Gastrocnemius medialis (tissue), 4 donors: ENCODE measurements at regions not wholly inside any gene's neighbourhood (a gene's known extent, or its start where the extent isn't known, plus 50 kb on each side); places are given as distances from the start of the nearest gene placed in this dataset.
"Not testable (repeated sequence)": the region's sequence is repeated elsewhere in the genome, so short reads cannot be mapped to it uniquely, and the experiment has no call there.

Experiments
- CTCF ChIP-seq, 5 experiments: fragments of 450-650 bp in 3 of 5; fragments of 200-600 bp in 2 of 5; sonication (generic) in 2 of 5; IDR thresholded peaks in 4 of 5; conservative IDR thresholded peaks in 1 of 5; 1 replicate in 4 of 5; 2 replicates in 1 of 5; pipeline ENCODE4 v1.5.1; 2016 to 2019; ENCODE audit warnings: antibody characterized with exemption in 5 of 5, mild to moderate bottlenecking in 3 of 5, moderate library complexity in 3 of 5
- POLR2A ChIP-seq, 2 donors: fragments of 450-650 bp; IDR thresholded peaks; one replicate each; pipeline ENCODE4 v1.6.1; 2017; ENCODE audit warnings: antibody characterized with exemption in 2 of 2, mild to moderate bottlenecking in 2 of 2, moderate library complexity in 2 of 2

- TF ChIP-seq POLR2A (IDR thresholded peaks at IDR 0.05); CTCF (IDR thresholded peaks at IDR 0.05 in 4 of 5, conservative IDR thresholded peaks at IDR 0.05 in 1 of 5): not testable (repeated sequence)
These were observed 87.4 kb upstream of the NBPF9 start for GRCh38 chr1:149190742-149191141.
